Endothelial cell of umbilical vein (primary cell): ENCODE measurements at regions not wholly inside any gene's neighbourhood (a gene's known extent, or its start where the extent isn't known, plus 50 kb on each side); places are given as distances from the start of the nearest gene placed in this dataset.

Experiments used
- BruUV-seq: library from RNA; stranded (reverse); fragments of 400-500 nt; replicated peaks from 2 replicates; lab custom pipeline; 2021; lab: Mats Ljungman, UMichigan
- CTCF ChIA-PET: fragments of 300-600, 350-600 bp; sonication (Branson Sonifier 250); formaldehyde crosslinking; loops from one replicate; lab custom pipeline; 2021; ENCODE audit warnings: antibody characterized with exemption, inconsistent platforms; lab: Charles Lee
- POLR2A ChIA-PET: fragments of 300-600, 350-600 bp; sonication (Branson Sonifier 250); formaldehyde crosslinking; loops from one replicate; lab custom pipeline; 2021; ENCODE audit warnings: antibody characterized with exemption, inconsistent platforms; lab: Charles Lee
- DNase-seq: peaks from one replicate; pipeline ENCODE4 v3.0.0-alpha.2; 2011; ENCODE audit warnings: low read depth, low spot score
- FAIRE-seq: peaks from 2 replicates; lab custom pipeline; 2011; peaks lifted over from hg19 to GRCh38; lab: Jason Lieb, UNC
- H2AFZ ChIP-seq: 2 replicates; pipeline ENCODE4 v1.6.0; 2012; ENCODE audit warnings: low read depth, low read length, control low read depth, inconsistent platforms
- H3K27ac ChIP-seq: 2 replicates; pipeline ENCODE4 v1.5.1; 2011; ENCODE audit warnings: low read depth, mild to moderate bottlenecking, control low read depth, low read length, moderate library complexity; ENCODE audit not compliant: insufficient read depth
- H3K27me3 ChIP-seq, 2 experiments: 2 replicates each; pipeline versions ENCODE4 v1.6.0 to v1.6.1; 2011; ENCODE audit warnings: low read length in 2 of 2, mixed read lengths in 1 of 2; ENCODE audit not compliant: control insufficient read depth in 2 of 2, insufficient read depth in 2 of 2
- H3K36me3 ChIP-seq, 2 experiments: 2 replicates in 1 of 2; 3 replicates in 1 of 2; pipeline ENCODE4 v1.5.1; 2011; ENCODE audit warnings: low read length in 2 of 2, mild to moderate bottlenecking in 1 of 2, moderate library complexity in 1 of 2; ENCODE audit not compliant: control insufficient read depth in 2 of 2, insufficient read depth in 2 of 2; ENCODE audit errors: extremely low read depth in 1 of 2
- H3K4me1 ChIP-seq: 3 replicates; pipeline ENCODE4 v1.5.1; 2011; ENCODE audit warnings: mild to moderate bottlenecking, low read length; ENCODE audit not compliant: control insufficient read depth, insufficient read depth; ENCODE audit errors: extremely low read depth
- H3K4me2 ChIP-seq: 2 replicates; pipeline ENCODE4 v1.6.1; 2011; ENCODE audit warnings: low read length, control low read depth, mixed read lengths; ENCODE audit not compliant: insufficient read depth
- H3K4me3 ChIP-seq, 3 experiments: fragments of 200-600 bp in 1 of 3; sonication (generic), shearing (Covaris generic) in 1 of 3; replicated peaks in 1 of 3; 2 replicates each; pipeline ENCODE4 v1.5.1; 2011 to 2016; ENCODE audit warnings: control low read depth in 3 of 3, low read length in 3 of 3, mild to moderate bottlenecking in 2 of 3, inconsistent platforms in 1 of 3, low read depth in 1 of 3, moderate library complexity in 1 of 3; ENCODE audit not compliant: insufficient read depth in 1 of 3
- H3K79me2 ChIP-seq: 2 replicates; pipeline ENCODE4 v1.6.0; 2012; ENCODE audit warnings: low read length, inconsistent platforms; ENCODE audit not compliant: control insufficient read depth, insufficient read depth
- H3K9ac ChIP-seq: replicated peaks from 2 replicates; pipeline ENCODE3; 2011; ENCODE audit warnings: low read length, control low read depth; ENCODE audit not compliant: insufficient read depth; ENCODE audit errors: extremely low read depth
- H3K9me1 ChIP-seq: replicated peaks from 3 replicates; pipeline ENCODE4 v1.6.0; 2011; ENCODE audit warnings: mild to moderate bottlenecking, low read length; ENCODE audit not compliant: control insufficient read depth, insufficient read depth; ENCODE audit errors: extremely low read depth
- H3K9me3 ChIP-seq: replicated peaks from 2 replicates; pipeline ENCODE4 v1.5.1; 2012; ENCODE audit warnings: low read length, inconsistent platforms; ENCODE audit not compliant: control insufficient read depth, insufficient read depth
- H4K20me1 ChIP-seq: replicated peaks from 2 replicates; pipeline ENCODE3; 2011; ENCODE audit warnings: mild to moderate bottlenecking, low read length; ENCODE audit not compliant: control insufficient read depth, insufficient read depth; ENCODE audit errors: extremely low read depth
- EZH2 ChIP-seq: IDR thresholded peaks from 2 replicates; pipeline ENCODE4 v1.6.1; 2012; ENCODE audit warnings: borderline replicate concordance, low read depth, mild to moderate bottlenecking, moderate library complexity, low read length, inconsistent platforms; ENCODE audit not compliant: severe bottlenecking
- FOS ChIP-seq: IDR thresholded peaks from 2 replicates; pipeline ENCODE4 v1.6.1; 2011; ENCODE audit warnings: mild to moderate bottlenecking, low read length, moderate library complexity, borderline replicate concordance; ENCODE audit not compliant: insufficient read depth
- GATA2 ChIP-seq: IDR thresholded peaks from 2 replicates; pipeline ENCODE4 v1.7.0; 2011; ENCODE audit warnings: low read depth, mild to moderate bottlenecking, moderate library complexity, mixed read lengths, low read length; ENCODE audit not compliant: insufficient read length, insufficient read depth
- JUN ChIP-seq: IDR thresholded peaks from 2 replicates; pipeline ENCODE4 v1.6.1; 2011; ENCODE audit warnings: borderline replicate concordance, low read depth; ENCODE audit not compliant: insufficient read length, insufficient read depth
- MYC ChIP-seq: IDR thresholded peaks from one replicate; pipeline ENCODE4 v1.6.1; 2011; ENCODE audit warnings: mild to moderate bottlenecking, low read depth, low read length
- POLR2A ChIP-seq: IDR thresholded peaks from 2 replicates; pipeline ENCODE4 v1.6.1; 2012; ENCODE audit warnings: low read depth, mild to moderate bottlenecking, control low read depth, low read length
- POLR2AphosphoS5 ChIP-seq: IDR thresholded peaks from 2 replicates; pipeline ENCODE4 v1.6.1; 2012; ENCODE audit warnings: low read depth, mild to moderate bottlenecking, control low read depth, low read length, moderate library complexity; ENCODE audit not compliant: insufficient read depth
- dilution Hi-C: fragments of 300-500 bp; cut with MboI; formaldehyde crosslinking; loops from one replicate; pipeline ENCODE4 v1.15.0; 2019; ENCODE audit warnings: low sequenced_read_pairs; ENCODE audit not compliant: extremely low pct_ligation_motif_present
- intact Hi-C: fragments of 100-400 bp; cut with micrococcal nuclease; formaldehyde crosslinking; loops from one replicate; pipeline ENCODE4 v1.10.0; 2022
- TF ChIP-seq, protein P1 (sequence below), 2 donors: IDR thresholded peaks; 1 replicate in 1 of 2; 2 replicates in 1 of 2; pipeline ENCODE4 v1.5.1; 2011; ENCODE audit warnings: low read length in 2 of 2, mild to moderate bottlenecking in 2 of 2, moderate library complexity in 2 of 2, control low read depth in 1 of 2, inconsistent platforms in 1 of 2, low read depth in 1 of 2; ENCODE audit not compliant: insufficient read depth in 1 of 2; ENCODE audit errors: extremely low read depth in 1 of 2
- TF ChIP-seq, protein P2 (sequence below): IDR thresholded peaks from 2 replicates; pipeline ENCODE4 v1.6.1; 2011; ENCODE audit not compliant: insufficient read depth, insufficient read length

DNA sequence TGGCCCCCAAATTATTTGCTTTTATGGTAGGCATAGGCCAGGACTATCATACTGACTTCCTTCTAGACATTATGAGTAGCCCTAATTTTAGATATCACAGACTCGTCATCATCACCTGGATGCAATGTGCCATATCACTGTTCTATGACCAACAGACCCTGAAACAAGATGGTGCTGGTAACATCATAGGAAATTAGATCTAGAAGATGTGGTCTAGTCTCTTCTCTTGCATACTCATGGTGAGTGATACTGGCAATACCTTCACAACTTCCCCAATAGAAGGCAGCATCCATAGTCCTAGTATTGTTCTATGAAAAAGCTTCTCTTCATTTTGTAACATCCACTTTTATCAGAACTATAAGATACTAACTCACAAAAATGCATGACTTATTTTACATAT lies 116.3 kb upstream of the ITGA4 start:
- dilution Hi-C loops, result no loop called here
- H2AFZ ChIP-seq, result no peak overlapping the region
- no peaks in the 10 kb centered on the region for H3K27me3 ChIP-seq

DNA sequence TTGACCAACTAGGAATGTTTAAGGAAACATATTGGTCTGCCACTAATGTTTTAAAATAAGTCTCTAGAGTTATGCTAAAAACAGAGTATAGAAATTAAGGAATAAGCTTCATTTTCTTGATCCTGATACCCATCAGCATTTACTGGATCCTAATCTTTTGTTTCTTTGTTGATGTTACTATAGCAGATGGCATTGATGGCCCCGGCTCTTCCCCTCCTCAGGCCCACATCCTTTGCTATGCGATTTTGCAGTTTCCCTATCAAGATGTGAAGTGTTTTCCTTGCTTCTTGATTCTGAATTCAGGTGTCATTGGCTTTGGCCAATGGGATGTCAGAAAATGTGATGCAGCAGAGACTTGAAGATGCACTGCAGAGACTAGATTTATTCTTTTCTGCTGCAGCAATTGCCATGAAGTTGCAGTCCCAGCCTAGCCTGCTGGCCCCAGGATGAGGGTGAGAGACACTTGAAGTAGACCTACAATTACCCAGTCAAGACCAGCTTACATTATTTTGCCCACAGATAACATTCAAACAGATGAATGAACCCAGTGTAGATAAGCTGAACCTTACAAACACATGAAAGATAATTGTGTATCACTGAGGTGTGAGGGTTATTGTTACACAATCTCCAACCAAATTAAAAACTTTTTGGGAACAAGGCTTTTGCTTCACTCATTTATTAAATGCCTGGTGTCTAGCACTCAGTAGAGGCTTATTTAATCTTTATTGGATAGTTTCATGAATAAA lies 115.2 kb upstream of the ITGA4 start:
- H3K9ac ChIP-seq, result no peak overlapping the region
- H3K4me2 ChIP-seq, result no peak overlapping the region
- H3K27me3 ChIP-seq, result no peaks in the 10 kb centered on the region
- H4K20me1 ChIP-seq, result no peaks in the 10 kb centered on the region
- ChIA-PET POLR2A (no interaction called here), CTCF (no interaction called here)
- BruUV-seq, result no TSS peak
- TF ChIP-seq POLR2AphosphoS5, result no peak
- TF ChIP-seq JUN, result no peak
- TF ChIP-seq, protein P1, sequence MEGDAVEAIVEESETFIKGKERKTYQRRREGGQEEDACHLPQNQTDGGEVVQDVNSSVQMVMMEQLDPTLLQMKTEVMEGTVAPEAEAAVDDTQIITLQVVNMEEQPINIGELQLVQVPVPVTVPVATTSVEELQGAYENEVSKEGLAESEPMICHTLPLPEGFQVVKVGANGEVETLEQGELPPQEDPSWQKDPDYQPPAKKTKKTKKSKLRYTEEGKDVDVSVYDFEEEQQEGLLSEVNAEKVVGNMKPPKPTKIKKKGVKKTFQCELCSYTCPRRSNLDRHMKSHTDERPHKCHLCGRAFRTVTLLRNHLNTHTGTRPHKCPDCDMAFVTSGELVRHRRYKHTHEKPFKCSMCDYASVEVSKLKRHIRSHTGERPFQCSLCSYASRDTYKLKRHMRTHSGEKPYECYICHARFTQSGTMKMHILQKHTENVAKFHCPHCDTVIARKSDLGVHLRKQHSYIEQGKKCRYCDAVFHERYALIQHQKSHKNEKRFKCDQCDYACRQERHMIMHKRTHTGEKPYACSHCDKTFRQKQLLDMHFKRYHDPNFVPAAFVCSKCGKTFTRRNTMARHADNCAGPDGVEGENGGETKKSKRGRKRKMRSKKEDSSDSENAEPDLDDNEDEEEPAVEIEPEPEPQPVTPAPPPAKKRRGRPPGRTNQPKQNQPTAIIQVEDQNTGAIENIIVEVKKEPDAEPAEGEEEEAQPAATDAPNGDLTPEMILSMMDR (IDR thresholded peaks at IDR 0.05; ENCODE audit: extremely low read depth in 1 of 2, insufficient read depth in 1 of 2, low read depth in 1 of 2, low read length in 2 of 2), result no peak
- TF ChIP-seq POLR2A, result no peak
- TF ChIP-seq MYC, result no peak
- TF ChIP-seq FOS, result no peak
- no peak for TF ChIP-seq EZH2
- TF ChIP-seq, protein P2, sequence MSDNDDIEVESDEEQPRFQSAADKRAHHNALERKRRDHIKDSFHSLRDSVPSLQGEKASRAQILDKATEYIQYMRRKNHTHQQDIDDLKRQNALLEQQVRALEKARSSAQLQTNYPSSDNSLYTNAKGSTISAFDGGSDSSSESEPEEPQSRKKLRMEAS, result no peak
- TF ChIP-seq GATA2, result no peak
- H3K36me3 ChIP-seq, result no peaks in the 10 kb centered on the region
- no peak overlapping the region for H3K27ac ChIP-seq
- H3K9me3 ChIP-seq, result no peaks in the 10 kb centered on the region
- H2AFZ ChIP-seq, result no peak overlapping the region
- dilution Hi-C loops (no loop called here), intact Hi-C loops (no loop called here)
- H3K79me2 ChIP-seq, result no peaks in the 10 kb centered on the region
- DNase-seq, result no peak
- no peaks in the 10 kb centered on the region for H3K9me1 ChIP-seq
- H3K4me1 ChIP-seq, result no peaks in the 10 kb centered on the region
- no peak for FAIRE-seq
- H3K4me3 ChIP-seq, result no peak overlapping the region

More for the DNA sequence above, 116.3 kb upstream of the ITGA4 start:
- Histone ChIP-seq H3K4me1 (no peaks in the 10 kb centered on the region), H3K79me2 (no peaks in the 10 kb centered on the region), H4K20me1 (no peaks in the 10 kb centered on the region), H3K9ac (no peak overlapping the region), H3K9me1 (no peaks in the 10 kb centered on the region), H3K36me3 (no peaks in the 10 kb centered on the region), H3K4me3 (no peak overlapping the region), H3K4me2 (no peak overlapping the region), H3K9me3 (no peaks in the 10 kb centered on the region), H3K27ac (no peak overlapping the region)
- no peak for TF ChIP-seq POLR2AphosphoS5
- TF ChIP-seq MYC, result no peak
- no peak for TF ChIP-seq EZH2
- ChIA-PET POLR2A (no interaction called here), CTCF (no interaction called here)
- intact Hi-C loops, result no loop called here
- no peak for FAIRE-seq
- no TSS peak for BruUV-seq
- DNase-seq, result no peak
